ENCODE measurements at regions not wholly inside any gene's neighbourhood (a gene's known extent, or its start where the extent isn't known, plus 50 kb on each side); places are given as distances from the start of the nearest gene placed in this dataset.

GRCh38 chr10:7025296-7025695 lies 385.5 kb downstream of the SFMBT2 start:
- Histone ChIP-seq H3K9ac (ENCODE audit: low read depth, low read length, poor library complexity, severe bottlenecking) (no peak overlapping the region), H3K36me3 (ENCODE audit: insufficient read depth, low read length) (no peaks in the 10 kb centered on the region), H3K9me3 (ENCODE audit: insufficient read depth, low read depth, low read length) (peaks cover 11% of the 10 kb centered on the region), H3K27me3 (ENCODE audit: insufficient read depth, low read length, poor library complexity, severe bottlenecking) (no peaks in the 10 kb centered on the region), H3F3A (ENCODE audit: low read depth) (no peaks in the 10 kb centered on the region), H3K79me2 (ENCODE audit: insufficient read depth, low read length) (no peaks in the 10 kb centered on the region), H3K4me2 (ENCODE audit: low read depth, low read length, poor library complexity, severe bottlenecking) (no peak overlapping the region), H4K20me1 (ENCODE audit: insufficient read depth, low read length, poor library complexity, severe bottlenecking) (no peaks in the 10 kb centered on the region), H3K9me2 (replicated peaks; ENCODE audit: low read depth, low read length) (no peaks in the 10 kb centered on the region), H3K4me3 (ENCODE audit: low read length, poor library complexity, severe bottlenecking) (no peak overlapping the region), H2AFZ (ENCODE audit: low read length) (no peak overlapping the region), H3K4me1 (ENCODE audit: insufficient read depth, low read length, poor library complexity, severe bottlenecking) (peaks cover 14% of the 10 kb centered on the region)
- TF ChIP-seq EZH2phosphoT487 (IDR thresholded peaks at IDR 0.05; ENCODE audit: borderline replicate concordance), result no peak
- TF ChIP-seq CTCF (conservative IDR thresholded peaks at IDR 0.05; ENCODE audit: low read length), result no peak

GRCh38 chr10:7015457-7015856 lies 395.4 kb downstream of the SFMBT2 start:
- Histone ChIP-seq H3K4me3 (ENCODE audit: low read length, poor library complexity, severe bottlenecking) (no peak overlapping the region), H2AFZ (ENCODE audit: low read length) (no peak overlapping the region; the same call in 1 of the 2 replicates), H3K9me2 (replicated peaks; ENCODE audit: low read depth, low read length) (no peaks in the 10 kb centered on the region), H3K9me3 (ENCODE audit: insufficient read depth, low read depth, low read length) (peaks cover 6% of the 10 kb centered on the region; the same call in 1 of the 2 replicates), H3K4me1 (ENCODE audit: insufficient read depth, low read length, poor library complexity, severe bottlenecking) (peaks cover 20% of the 10 kb centered on the region), H3K27me3 (ENCODE audit: insufficient read depth, low read length, poor library complexity, severe bottlenecking) (no peaks in the 10 kb centered on the region), H3K4me2 (ENCODE audit: low read depth, low read length, poor library complexity, severe bottlenecking) (no peak overlapping the region), H3F3A (ENCODE audit: low read depth) (no peaks in the 10 kb centered on the region), H3K36me3 (ENCODE audit: insufficient read depth, low read length) (no peaks in the 10 kb centered on the region), H3K9ac (ENCODE audit: low read depth, low read length, poor library complexity, severe bottlenecking) (no peak overlapping the region), H3K79me2 (ENCODE audit: insufficient read depth, low read length) (no peaks in the 10 kb centered on the region), H4K20me1 (ENCODE audit: insufficient read depth, low read length, poor library complexity, severe bottlenecking) (no peaks in the 10 kb centered on the region)
- TF ChIP-seq CTCF (conservative IDR thresholded peaks at IDR 0.05; ENCODE audit: low read length), result no peak
- TF ChIP-seq EZH2phosphoT487 (IDR thresholded peaks at IDR 0.05; ENCODE audit: borderline replicate concordance), result no peak

GRCh38 chr10:7014721-7015120 lies 396.1 kb downstream of the SFMBT2 start:
- Histone ChIP-seq H4K20me1 (ENCODE audit: insufficient read depth, low read length, poor library complexity, severe bottlenecking) (no peaks in the 10 kb centered on the region), H3K9ac (ENCODE audit: low read depth, low read length, poor library complexity, severe bottlenecking) (no peak overlapping the region), H3K4me1 (ENCODE audit: insufficient read depth, low read length, poor library complexity, severe bottlenecking) (peaks cover 20% of the 10 kb centered on the region), H3K4me3 (ENCODE audit: low read length, poor library complexity, severe bottlenecking) (no peak overlapping the region), H3K27me3 (ENCODE audit: insufficient read depth, low read length, poor library complexity, severe bottlenecking) (no peaks in the 10 kb centered on the region), H3K36me3 (ENCODE audit: insufficient read depth, low read length) (no peaks in the 10 kb centered on the region), H3K9me2 (replicated peaks; ENCODE audit: low read depth, low read length) (no peaks in the 10 kb centered on the region), H2AFZ (ENCODE audit: low read length) (no peak overlapping the region), H3K9me3 (ENCODE audit: insufficient read depth, low read depth, low read length) (no peaks in the 10 kb centered on the region; the same call in 1 of the 2 replicates), H3K79me2 (ENCODE audit: insufficient read depth, low read length) (no peaks in the 10 kb centered on the region), H3F3A (ENCODE audit: low read depth) (no peaks in the 10 kb centered on the region), H3K4me2 (ENCODE audit: low read depth, low read length, poor library complexity, severe bottlenecking) (no peak overlapping the region)
- TF ChIP-seq CTCF (conservative IDR thresholded peaks at IDR 0.05; ENCODE audit: low read length) (no peak), EZH2phosphoT487 (IDR thresholded peaks at IDR 0.05; ENCODE audit: borderline replicate concordance) (no peak)

Measured in Loucy (cell line).